Fibroblast of pulmonary artery (primary cell): ENCODE measurements at regions not wholly inside any gene's neighbourhood (a gene's known extent, or its start where the extent isn't known, plus 50 kb on each side); places are given as distances from the start of the nearest gene placed in this dataset.

Experiments
- DNase-seq: peaks from one replicate; pipeline ENCODE4 v3.0.0-alpha.2; 2010; ENCODE audit warnings: low read depth
- H3K4me3 ChIP-seq: replicated peaks from 2 replicates; pipeline ENCODE4 v1.5.1; 2011; ENCODE audit warnings: low read depth, mild to moderate bottlenecking, control low read depth, low read length, moderate library complexity
- CTCF ChIP-seq: IDR thresholded peaks from 2 replicates; pipeline ENCODE4 v1.5.1; 2011; ENCODE audit warnings: mild to moderate bottlenecking, control low read depth, low read length, inconsistent platforms; ENCODE audit errors: missing control alignments

- DNase-seq: no peak
- H3K4me3 ChIP-seq: no peak overlapping the region
- no peak for TF ChIP-seq CTCF
Measured at GRCh38 chr3:20353286-20353685, 167.3 kb upstream of the SGO1 start.

GRCh38 chr3:20352546-20353179 is 166.7 kb upstream of the SGO1 start:
- H3K4me3 ChIP-seq: no peak overlapping the region
- no peak for TF ChIP-seq CTCF
- peak; percentile 54 for DNase-seq

- TF ChIP-seq CTCF: no peak
Measured at GRCh38 chr3:20350449-20350848, 164.4 kb upstream of the SGO1 start.

GRCh38 chr3:20346916-20347315 is 160.9 kb upstream of the SGO1 start:
- H3K4me3 ChIP-seq: no peak overlapping the region
- DNase-seq: no peak
- no peak for TF ChIP-seq CTCF

More at GRCh38 chr3:20350449-20350848, 164.4 kb upstream of the SGO1 start:
- no peak overlapping the region for H3K4me3 ChIP-seq
- no peak for DNase-seq

GRCh38 chr3:20346369-20346768 is 160.4 kb upstream of the SGO1 start:
- TF ChIP-seq CTCF: no peak
- no peak overlapping the region for H3K4me3 ChIP-seq
- DNase-seq: no peak

GRCh38 chr3:20344400-20344959 is 158.5 kb upstream of the SGO1 start:
- DNase-seq: no peak
- TF ChIP-seq CTCF: no peak
- no peak overlapping the region for H3K4me3 ChIP-seq

- no peak for TF ChIP-seq CTCF
- no peak for DNase-seq
- H3K4me3 ChIP-seq: no peak overlapping the region
Measured at GRCh38 chr3:20343790-20344189, 157.8 kb upstream of the SGO1 start.
